AG04449 (cell line): ENCODE measurements at regions not wholly inside any gene's neighbourhood (a gene's known extent, or its start where the extent isn't known, plus 50 kb on each side); places are given as distances from the start of the nearest gene placed in this dataset.

ENCODE experiments used
- CTCF ChIA-PET: fragments of 350-600 bp; formaldehyde crosslinking; extraction: SDS; loops from one replicate; lab custom pipeline; 2021; ENCODE audit warnings: antibody characterized with exemption; lab: Yijun Ruan, JAX
- POLR2A ChIA-PET: fragments of 400-600, 350-600 bp; formaldehyde crosslinking; extraction: SDS; loops from one replicate; lab custom pipeline; 2020; ENCODE audit warnings: antibody characterized with exemption, inconsistent platforms; lab: Yijun Ruan, JAX
- DNase-seq: peaks from one replicate; pipeline ENCODE4 v3.0.0-alpha.2; 2010; ENCODE audit warnings: low read depth, low spot score
- H3K4me3 ChIP-seq: 2 replicates; pipeline ENCODE4 v1.5.1; 2011; ENCODE audit warnings: low read depth, mild to moderate bottlenecking, control low read depth, low read length
- CTCF ChIP-seq: IDR thresholded peaks from one replicate; pipeline ENCODE4 v1.5.1; 2011; ENCODE audit warnings: mild to moderate bottlenecking, moderate library complexity, low read length, control low read depth, inconsistent platforms; ENCODE audit not compliant: insufficient read depth; ENCODE audit errors: missing control alignments

GRCh38 chr2:16227811-16228462 lies 287.6 kb downstream of the MYCN start:
- no peak for TF ChIP-seq CTCF

DNA sequence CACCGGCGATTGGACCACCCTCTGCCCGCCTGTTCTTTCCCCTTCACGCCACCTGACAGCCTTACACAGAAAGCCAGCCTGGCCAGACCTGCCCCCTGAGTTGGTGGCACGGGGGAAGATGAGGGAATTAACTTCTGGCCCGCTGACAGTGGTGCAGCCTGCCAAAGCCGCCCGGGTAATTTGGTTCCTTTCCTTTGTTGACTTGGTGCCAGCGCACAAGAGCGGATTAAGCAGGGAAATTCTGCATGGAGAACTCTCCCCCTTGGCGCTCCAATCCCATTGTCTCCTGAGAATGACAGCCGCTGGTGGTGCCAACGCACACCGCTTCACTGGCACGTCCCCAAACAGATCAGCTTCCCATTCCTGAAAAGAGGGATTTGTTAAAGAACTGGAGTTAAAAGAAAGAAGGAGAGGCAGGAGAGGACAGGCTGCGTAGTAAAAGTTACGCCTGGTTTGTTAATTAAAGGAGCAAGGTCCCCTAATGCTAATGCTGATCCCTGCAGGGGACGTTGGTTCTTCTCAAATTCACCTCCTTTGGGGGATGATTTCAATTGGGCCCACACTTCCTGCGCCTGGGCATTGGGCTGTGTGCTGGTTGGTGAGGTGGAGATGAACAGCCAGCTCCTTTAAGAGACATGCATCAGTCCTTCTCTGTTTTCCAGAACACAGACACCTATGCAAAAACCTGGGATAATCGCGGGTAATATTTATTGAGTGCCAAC lies 286.8 kb downstream of the MYCN start:
- no peak for TF ChIP-seq CTCF
- POLR2A ChIA-PET, result no interaction called here
- no peak overlapping the region for H3K4me3 ChIP-seq
- no peak for DNase-seq
- CTCF ChIA-PET, result no interaction called here

More at GRCh38 chr2:16227811-16228462, 287.6 kb downstream of the MYCN start:
- H3K4me3 ChIP-seq, result no peak overlapping the region
- ChIA-PET POLR2A (no interaction called here), CTCF (no interaction called here)
- no peak for DNase-seq

GRCh38 chr2:16226381-16226780 lies 286.0 kb downstream of the MYCN start:
- no peak overlapping the region for H3K4me3 ChIP-seq
- no peak for DNase-seq
- POLR2A ChIA-PET, result no interaction called here
- TF ChIP-seq CTCF, result no peak
- CTCF ChIA-PET, result no interaction called here

DNA sequence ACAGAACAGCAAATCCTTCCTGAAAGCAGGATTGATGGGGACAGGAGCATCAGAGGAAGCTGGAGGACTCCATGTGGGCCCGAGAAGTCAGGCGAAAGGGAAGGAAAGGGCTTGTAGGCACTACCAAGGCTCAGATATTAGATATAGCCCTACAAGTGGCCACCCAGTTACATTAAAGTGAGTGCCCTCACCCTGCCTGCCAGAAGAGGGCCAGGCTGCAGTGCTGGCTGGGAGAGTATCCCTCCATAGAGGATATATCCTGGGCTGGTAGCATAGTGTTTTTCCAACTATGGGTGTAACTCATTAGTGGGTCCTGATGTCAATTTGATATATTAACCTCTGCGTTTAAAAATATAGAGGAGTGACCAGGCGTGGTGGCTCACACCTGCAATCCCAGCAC lies 285.2 kb downstream of the MYCN start:
- ChIA-PET POLR2A (no interaction called here), CTCF (no interaction called here)
- no peak for TF ChIP-seq CTCF
- DNase-seq, result no peak
- H3K4me3 ChIP-seq, result no peak overlapping the region

DNA sequence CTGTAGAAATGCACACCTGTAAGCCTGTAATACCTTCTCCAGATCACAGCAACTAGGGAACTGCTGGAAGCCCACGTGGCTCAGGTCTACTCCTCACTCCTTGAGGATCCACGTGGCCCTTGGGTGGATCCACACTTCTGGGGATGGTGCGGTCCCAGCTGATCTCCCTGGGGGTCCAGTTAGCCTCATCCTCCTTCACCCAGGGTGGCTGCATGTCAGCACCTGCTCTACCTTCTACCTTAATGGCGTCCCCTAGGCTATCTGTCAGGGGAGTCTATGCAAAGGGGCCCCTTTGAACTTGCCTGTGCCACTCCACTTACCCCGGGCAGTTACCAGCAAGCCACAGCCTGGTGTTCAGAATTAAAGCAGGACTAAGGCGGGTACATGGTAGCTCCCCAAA lies 284.7 kb downstream of the MYCN start:
- CTCF ChIA-PET, result no interaction called here
- POLR2A ChIA-PET, result no interaction called here

More for the DNA sequence above, 284.7 kb downstream of the MYCN start:
- TF ChIP-seq CTCF, result no peak
- no peak overlapping the region for H3K4me3 ChIP-seq
- DNase-seq, result no peak
